WI38 (cell line): ENCODE measurements at regions not wholly inside any gene's neighbourhood (a gene's known extent, or its start where the extent isn't known, plus 50 kb on each side); places are given as distances from the start of the nearest gene placed in this dataset.

ENCODE experiments used
- H3K4me3 ChIP-seq: 2 replicates; pipeline ENCODE4 v1.5.1; 2011; ENCODE audit warnings: low read depth, mild to moderate bottlenecking, control low read depth, low read length
- CTCF ChIP-seq: IDR thresholded peaks from 2 replicates; pipeline ENCODE4 v1.5.1; 2012; ENCODE audit warnings: low read depth, mild to moderate bottlenecking, control low read depth, low read length

- no peak for TF ChIP-seq CTCF
- H3K4me3 ChIP-seq, result no peak overlapping the region
These were observed 351.6 kb downstream of the PIK3C3 start for GRCh38 chr18:42306594-42306980.

- TF ChIP-seq CTCF, result no peak
- no peak overlapping the region for H3K4me3 ChIP-seq
These were observed 355.9 kb downstream of the PIK3C3 start for GRCh38 chr18:42310956-42311355.

GRCh38 chr18:42326752-42327151 is 371.7 kb downstream of the PIK3C3 start:
- H3K4me3 ChIP-seq, result no peak overlapping the region
- no peak for TF ChIP-seq CTCF

- no peak for TF ChIP-seq CTCF
- H3K4me3 ChIP-seq, result no peak overlapping the region
These were observed 373.9 kb downstream of the PIK3C3 start for GRCh38 chr18:42328931-42329330.

- H3K4me3 ChIP-seq, result no peak overlapping the region
- TF ChIP-seq CTCF, result no peak
These were observed 375.3 kb downstream of the PIK3C3 start for GRCh38 chr18:42330296-42330695.

- TF ChIP-seq CTCF, result no peak
These were observed 378.5 kb downstream of the PIK3C3 start for GRCh38 chr18:42333558-42333957.

GRCh38 chr18:42334931-42335330 is 379.9 kb downstream of the PIK3C3 start:
- no peak for TF ChIP-seq CTCF
- H3K4me3 ChIP-seq, result no peak overlapping the region

More at GRCh38 chr18:42333558-42333957, 378.5 kb downstream of the PIK3C3 start:
- no peak overlapping the region for H3K4me3 ChIP-seq
